Medulla oblongata (tissue), 1 donor: ENCODE measurements at regions not wholly inside any gene's neighbourhood (a gene's known extent, or its start where the extent isn't known, plus 50 kb on each side); places are given as distances from the start of the nearest gene placed in this dataset.
"Not testable (repeated sequence)": the region's sequence is repeated elsewhere in the genome, so short reads cannot be mapped to it uniquely, and the experiment has no call there.

ENCODE experiments used
- DNase-seq: peaks from one replicate; pipeline ENCODE4 v3.0.0-alpha.2; 2015; ENCODE audit errors: extremely low spot score

DNA sequence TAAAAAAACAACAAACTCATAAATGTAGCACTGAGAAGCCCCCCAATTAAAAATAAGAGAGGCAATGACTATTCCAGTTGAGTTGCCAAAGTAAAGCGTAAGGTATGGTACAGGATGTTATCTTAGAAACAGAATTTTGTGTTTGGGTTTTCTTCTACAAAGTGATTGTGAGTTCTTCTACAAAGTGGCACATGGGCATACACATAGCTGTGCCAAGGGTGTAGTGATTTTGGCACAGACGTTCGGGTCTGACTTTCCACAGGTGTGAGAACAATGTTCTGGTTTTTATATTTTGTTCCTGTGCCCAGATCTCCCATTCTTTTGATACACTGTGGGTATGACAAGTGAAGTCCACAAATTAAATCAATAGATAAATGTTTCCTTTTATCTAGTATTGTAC, 190.1 kb upstream of the CSNK1A1L start:
- DNase-seq, result no peak

DNA sequence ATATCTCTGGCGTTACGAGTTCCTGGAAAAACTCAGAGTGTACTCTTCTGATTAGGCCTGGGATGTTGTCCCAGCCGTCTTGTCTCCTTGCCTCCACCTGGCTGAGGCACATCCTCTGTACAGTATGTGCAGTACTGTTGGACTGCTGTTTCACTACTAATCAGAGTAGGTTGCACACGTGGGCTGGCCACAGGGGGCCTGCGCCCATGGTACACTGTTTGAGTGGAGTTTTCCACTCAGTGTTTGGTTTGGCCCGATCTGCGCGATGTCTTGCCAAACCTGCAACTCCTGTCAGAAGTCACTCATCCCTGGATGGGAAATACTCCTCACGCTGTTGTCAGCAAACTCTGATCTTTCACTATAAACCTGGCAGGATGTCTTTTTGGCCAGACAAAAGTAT, 189.6 kb upstream of the CSNK1A1L start:
- DNase-seq, result no peak

DNA sequence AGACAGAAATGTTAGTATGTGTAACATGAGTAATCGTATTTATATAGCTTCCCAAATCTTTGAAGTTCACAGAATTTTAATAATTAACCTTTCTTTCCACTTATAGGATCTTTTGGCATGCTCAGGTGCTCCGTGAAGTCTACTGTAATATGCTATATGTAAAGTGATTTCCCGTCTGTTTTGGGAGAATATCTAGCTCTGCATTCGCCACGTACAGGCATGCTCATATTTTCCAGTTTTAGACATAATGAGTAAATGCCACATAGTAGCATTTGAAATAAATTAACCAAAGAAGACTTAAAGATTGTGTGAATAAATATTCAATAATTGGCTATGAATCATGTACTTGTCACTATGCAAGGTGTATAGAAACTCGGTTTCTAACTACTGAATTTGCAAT, 189.0 kb upstream of the CSNK1A1L start:
- no peak for DNase-seq

DNA sequence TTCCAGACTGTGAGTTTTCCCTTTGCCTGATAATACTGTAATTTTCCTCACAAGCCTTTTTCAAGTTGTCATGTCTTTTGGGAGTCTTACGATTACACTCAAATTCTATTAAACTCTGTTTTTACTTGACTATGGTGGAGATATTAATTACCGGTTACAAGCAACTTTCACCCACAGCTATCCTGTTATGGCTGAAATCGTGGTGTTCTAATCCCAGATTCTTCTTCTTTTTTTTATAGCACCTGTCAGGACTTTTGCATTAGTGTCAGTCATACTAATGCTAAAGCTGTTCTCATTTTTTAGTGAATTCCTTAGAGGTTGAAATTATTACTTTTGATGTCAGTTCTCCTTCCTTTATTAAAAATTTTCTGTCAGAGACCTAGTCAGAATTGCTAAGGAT, 187.8 kb upstream of the CSNK1A1L start:
- DNase-seq, result no peak

DNA sequence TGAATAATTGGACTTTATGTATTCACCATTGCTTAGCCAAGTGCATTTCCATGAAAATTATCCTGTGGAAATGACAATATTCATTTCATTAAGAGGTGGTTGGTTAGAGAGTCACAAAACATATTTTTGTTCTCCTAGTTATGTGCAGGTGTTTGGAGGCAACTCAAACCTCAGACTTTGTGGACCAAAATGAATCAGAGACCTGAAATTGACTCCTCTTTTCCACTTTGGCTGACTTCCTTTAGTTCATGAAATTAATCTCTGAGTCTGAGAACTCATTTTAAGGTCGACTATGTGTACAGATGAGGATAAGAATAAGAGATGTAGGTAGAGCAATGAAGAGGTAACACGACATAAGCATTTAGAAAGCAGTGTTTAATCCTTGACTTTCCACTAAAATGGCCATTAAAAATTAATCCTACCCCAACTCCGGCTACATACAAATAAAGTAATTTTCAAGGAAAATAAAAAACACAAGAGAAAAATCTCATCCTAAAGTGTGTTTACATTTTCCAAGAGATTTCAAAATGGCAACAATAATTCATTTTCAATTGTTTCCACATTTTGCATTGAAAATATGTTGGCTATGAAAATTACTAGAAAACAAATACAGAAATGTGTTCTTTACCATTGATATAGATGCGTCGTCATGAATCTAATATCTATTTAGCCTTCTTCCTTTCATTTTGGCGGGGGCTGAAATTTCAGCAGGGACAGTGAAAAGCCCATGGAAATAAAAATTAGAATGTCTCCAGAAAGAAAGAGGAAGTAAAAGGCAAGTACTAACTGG, 185.4 kb upstream of the CSNK1A1L start:
- no peak for DNase-seq

DNA sequence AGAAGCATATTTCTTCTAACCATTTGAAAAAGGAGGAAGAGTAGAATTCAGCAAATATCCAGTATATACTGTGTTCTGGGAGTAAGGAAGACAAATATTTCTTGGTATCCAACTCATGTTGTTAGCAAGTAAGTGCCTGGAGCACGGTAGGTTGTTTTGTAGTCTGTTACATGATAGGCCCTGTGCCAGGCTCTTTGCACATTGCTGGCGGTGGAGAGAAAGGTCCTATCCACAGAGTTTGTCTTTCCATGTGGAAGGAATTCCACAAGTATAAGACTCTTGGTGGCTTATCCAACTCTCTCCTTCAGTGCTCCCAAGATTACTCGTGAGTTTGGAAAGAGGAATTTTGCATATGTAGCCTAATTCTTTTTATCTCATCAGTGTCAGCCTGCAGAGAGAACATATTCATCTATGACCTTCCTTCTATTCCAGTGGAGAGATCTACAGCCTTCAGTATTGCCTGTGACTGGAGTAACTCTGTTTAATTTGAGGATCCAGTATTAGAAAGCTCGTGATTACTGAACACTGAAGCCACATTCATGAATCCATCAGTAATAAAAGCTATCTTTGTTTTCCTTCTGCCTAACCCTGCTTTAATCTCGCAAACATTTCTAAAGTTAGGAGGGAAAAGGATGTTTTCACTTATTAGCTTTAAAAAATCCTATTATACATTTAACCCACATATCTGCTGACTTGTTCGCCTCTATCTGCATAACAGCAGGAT, 183.9 kb upstream of the CSNK1A1L start:
- peak; percentile 7 for DNase-seq

DNA sequence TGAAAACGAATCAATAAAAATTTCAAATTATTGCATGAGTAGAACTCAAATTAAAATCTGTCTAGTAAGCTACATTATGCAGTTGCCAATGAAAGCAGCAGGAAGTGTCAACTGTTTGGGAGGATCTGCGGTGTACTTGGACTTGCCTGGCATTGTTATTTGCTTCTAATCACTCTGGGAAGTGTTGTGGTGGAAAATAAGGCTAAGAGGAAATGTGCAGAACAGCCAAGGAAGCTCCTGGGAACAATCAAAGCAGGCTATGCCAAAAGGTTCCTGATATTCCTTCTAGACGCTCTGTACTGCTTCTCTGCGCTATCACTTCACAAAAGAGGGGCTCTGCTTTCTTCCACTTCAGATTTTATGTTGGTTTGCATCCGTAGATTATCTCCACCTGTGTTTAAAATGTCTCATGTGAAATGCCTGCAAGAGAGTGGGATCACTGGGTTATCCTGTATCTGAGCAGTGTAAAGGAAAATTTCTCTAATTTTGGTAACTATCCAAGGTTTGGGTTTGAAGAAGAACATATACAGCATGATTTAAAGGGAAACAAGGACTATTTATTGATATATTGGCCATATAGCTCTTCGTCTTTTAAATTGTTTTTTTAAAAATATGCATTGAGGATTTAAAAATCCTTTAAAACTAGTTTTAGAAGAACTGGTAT, 182.7 kb upstream of the CSNK1A1L start:
- no peak for DNase-seq

DNA sequence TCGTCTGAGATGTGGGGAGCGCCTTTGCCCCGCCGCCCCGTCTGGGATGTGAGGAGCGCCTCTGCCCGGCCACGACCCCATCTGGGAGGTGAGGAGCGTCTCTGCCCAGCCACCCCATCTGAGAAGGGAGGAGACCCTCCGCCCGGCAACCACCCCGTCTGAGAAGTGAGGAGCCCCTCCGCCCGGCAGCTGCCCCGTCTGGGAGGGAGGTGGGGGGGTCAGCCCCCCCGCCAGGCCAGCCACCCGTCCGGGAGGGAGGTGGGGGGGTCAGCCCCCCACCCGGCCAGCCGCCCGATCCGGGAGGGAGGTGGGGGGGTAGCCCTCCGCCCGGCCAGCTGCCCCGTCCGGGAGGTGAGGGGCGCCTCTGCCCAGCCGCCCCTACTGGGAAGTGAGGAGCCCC, 174.8 kb upstream of the CSNK1A1L start:
- not testable (repeated sequence) for DNase-seq

DNA sequence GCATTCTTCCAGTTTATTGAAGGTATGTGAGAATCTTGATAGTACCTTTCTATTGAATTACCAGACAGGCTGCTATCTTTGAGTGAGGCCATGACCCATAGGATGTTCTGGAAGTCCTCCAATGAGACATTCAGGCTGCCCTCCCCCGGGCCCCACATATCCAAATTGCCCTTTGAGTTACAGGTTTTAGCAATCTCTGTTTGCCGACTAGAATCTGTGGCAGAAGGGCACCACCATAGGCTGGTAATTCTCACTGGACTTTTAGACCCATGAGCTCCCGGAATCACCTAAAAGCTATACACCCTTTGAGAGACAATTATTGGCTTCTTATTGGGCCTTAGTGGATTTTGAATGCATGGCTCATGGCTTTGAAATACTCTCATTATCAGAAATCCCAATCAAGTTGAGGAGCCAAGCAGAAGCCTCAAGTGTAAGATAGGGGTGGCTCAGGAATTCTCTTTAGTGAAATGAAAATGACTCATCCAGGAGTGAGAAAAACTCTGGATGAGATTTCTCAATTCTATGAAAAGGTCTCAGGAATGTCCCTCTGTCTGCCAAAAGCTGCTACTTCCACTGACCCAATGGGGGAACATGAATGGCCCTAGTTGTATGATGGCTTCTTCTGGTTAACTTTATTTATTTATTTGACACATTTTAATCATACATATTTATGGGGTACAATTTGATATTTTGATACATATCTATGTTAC, 172.1 kb upstream of the CSNK1A1L start:
- no peak for DNase-seq

DNA sequence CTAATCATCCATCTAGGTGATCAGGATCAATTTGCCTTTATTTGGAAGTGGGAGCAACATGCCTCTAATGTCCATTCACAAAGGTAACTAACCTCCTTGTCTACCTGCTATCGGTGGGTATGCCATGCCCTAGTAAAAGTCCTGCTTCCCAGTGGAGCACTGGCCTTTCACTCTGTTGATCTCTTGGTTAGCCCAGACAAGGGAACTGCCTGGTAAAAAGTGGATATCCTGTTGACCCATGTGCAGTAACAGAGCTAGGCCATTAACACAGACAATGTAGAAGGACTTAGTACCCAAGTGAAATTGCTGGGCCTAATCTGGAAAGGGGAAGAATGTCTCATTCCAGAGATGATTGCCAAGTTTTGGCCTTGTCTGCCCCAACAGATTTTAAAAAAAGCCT, 171.5 kb upstream of the CSNK1A1L start:
- no peak for DNase-seq

DNA sequence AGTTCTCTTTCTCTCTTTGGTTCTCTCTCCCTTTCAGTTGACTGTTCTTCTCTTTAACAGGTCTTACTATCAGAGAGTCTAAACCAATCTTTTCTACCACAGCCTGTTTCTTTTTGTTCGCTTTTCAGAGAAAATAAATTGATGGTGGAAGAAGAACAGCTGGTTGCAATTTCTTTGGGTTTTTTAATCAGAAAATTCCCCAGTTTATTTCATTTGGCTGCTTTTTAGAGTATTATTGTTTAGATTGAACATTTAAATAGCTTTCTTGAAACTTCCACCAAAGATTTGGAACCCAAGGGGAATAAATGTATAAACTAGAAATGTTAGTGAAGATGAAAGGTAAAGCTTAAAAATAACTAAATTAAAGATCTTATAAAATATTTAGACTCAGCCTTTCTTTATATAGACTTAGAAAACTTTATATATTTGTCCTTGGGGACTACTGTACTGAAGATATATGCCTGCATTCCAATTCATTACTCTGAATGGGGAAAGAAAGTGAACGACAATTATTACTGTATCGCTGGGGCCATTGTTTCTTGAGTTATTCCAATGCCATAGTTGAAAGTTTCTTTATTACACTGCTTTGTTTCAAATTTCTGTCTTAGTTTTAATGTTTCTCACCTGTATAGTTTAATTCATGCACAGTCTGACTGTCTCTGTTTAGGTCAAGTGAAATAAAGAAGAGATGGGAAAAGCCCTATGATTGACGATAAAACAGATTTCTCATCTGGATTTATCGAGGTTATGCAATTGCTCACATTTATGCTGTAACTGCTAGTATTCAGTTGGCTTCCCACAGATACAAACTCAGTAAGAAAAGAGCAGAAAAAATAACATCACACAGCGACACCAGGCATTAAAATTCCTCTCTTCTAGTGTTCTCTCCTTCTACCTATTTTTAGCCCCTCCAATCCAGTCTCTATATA, 169.4 kb upstream of the CSNK1A1L start:
- no peak for DNase-seq

DNA sequence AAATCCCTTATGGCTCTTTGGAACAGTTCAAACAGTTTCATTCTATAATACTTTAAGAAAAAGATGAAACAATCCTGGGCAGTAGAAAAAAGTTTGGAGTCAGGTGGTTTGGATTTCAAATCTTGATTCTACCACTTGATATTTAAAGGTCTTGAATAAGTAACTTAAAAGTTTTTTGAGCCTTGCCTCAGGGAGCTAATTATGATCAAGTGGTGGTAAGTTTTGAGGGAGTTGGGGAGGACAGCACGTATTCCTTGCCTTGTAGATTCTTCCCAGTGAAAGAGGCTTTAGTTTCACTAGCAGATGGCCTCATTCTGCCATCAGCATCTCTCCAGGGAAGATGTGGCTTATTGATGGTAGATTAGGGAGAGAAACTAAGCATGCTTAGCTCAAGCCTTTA, 168.4 kb upstream of the CSNK1A1L start:
- DNase-seq, result no peak

DNA sequence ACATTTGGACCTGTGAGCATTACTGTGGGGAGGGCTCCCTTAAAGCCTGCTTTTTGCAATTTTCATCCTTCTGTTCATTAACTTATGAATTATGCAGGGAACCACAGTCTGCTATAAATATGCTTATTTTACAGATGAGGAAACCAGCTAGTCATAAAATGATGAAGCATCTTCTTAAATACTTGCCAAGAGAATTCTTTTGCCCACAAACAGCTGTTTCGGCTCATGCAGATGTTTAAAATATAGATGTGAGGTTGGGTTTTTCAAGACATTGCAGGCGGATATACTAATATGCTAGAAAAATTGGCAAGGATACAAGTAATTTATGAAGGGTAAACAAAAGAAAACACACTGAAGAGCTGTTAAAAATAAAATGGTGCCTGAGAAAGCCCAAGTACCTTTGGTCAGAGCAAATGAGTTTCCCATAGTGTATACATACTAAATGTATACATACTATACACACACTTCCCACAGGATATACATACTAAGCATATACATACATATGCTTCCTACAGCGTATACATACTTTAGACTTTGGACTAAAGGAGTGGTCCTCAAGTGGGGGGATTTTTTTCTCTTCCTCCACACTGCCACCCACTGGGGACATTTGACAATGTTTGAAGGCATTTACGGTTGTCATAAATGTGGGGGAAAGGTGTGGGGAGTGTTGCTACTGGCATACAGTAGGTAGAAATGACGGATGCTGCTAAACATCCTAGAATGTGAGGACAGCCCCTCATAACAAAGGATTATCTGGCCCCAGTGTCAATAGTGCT, 164.9 kb upstream of the CSNK1A1L start:
- DNase-seq, result no peak

DNA sequence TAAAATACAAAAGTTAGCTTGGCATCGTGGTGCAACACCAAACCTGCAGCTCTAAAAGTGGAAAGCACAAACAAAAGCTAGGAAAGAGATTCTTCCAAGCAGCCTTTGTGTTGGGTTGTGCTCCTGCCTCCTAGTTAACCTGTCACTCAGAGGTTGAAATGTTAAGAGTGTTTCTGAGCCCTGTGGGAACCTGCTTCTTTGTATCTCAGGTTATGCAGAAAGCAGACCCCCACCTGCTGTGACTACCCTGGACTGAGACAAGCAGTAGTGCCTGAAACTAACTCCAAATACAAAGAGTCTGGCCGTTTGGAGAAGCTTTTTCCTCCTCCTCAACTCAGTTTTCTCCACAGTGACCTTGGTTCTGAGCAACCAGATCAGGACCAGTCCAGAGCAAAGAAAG, 158.4 kb upstream of the CSNK1A1L start:
- no peak for DNase-seq

DNA sequence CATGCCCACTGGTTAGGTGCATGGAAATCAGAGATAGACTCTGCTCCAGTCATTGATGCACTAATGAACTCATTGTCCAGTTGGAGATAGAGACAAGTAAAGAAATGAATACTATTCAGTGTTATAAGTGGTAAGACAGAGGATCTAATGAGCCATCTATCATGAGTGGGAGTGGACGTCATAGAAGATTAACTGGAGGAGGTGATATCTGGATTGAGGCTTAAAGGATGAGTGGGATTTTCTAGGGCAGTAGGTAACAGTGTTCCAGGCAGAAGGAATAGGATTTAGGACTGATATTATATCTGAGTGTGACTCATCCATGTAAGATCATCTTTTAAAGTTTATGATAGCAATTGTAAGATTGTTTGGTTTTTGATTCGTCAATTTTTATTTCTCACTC, 152.2 kb upstream of the CSNK1A1L start:
- DNase-seq, result no peak

DNA sequence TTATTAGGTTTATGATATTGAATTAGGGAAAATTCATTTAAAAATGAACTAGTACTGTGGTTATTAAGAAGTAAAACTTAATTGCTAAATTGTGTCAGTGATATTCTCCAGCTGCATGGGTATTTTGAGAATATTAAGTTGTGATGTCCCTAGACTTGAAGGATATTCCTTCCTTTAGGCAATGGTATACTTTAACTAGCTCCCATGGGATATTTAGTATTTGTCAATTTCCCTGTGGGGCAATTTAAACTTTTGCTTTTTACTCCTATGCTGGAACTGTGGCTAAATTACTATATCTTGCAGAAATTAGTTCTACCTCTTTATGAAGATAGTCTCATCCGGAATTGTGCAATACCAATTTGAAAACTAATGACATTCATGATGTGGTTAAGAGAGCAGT, 151.6 kb upstream of the CSNK1A1L start:
- no peak for DNase-seq

DNA sequence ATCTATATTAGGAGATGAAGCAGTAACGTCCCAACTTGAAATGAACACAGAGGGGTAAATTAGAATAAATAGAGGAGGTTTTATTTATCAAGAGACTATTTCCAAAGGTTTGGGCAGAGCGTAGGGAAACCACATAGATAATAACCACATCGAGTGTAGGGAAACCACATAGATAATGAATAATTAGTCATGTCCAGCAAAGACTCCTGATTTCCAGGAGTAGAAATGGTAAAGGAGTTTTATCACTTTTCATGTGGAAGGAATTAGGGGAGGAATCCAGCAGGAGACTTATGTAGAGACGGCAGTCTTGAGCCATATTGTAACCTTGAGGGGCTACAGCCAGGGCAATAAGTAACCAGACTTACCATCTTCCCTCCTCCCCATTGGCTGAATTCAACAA, 136.3 kb upstream of the CSNK1A1L start:
- no peak for DNase-seq

DNA sequence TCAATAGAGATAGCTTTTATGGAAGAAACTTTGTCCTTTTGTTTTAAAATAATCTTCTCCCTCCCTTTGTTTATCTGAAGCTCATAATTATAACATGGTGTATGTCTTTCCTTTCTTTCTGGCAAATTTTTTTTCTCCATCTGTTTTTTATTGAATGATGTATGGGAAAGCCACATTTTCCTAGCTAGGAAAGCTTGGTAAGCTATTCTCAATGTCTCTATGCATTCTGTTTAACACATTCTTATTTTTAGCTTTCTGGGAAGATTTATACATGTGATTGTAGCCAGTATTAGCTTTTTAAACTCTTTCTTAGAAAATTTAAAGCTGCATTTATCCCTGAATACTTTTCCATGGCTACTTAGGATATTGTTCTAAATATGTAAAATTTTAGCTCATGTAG, 124.9 kb upstream of the CSNK1A1L start:
- no peak for DNase-seq

DNA sequence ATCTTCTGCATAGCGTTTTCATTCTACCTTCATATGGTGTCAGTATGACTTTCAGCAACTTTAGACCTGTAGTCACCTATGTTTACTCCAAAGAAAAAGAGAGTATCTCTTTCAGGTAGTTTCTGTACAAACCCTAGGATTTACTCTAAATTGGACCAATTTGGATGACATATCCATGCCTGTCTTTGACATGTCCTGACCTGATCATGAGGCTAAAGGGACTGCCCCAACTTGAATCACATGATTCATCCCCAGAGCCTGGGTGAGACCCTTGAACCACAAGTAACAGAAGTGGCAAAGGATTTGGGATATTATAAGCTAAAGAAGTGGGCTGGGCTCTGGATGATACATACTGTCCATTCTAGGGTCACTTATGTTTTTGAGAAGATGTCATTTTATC, 124.5 kb upstream of the CSNK1A1L start:
- no peak for DNase-seq

DNA sequence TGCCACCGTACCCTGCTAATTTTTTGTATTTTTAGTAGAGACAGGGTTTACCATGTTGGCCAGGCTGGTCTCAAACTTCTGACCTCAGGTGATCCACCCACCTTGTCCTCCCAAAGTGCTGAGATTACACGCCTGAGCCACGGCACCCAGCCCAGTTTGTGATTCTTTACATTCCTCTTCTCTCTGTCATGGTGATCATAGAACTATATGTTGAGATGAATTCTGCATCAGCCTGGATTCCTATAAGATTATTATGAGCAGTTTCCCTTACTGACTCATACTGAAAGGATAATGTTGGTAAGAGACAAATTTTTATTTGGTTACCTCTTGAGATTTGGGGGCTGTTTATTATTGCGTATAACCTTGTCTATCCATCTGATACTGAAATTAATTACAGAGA, 121.5 kb upstream of the CSNK1A1L start:
- no peak for DNase-seq
